Activated CD8-positive, alpha-beta memory T cell treated with anti-CD3 and anti-CD28 coated beads, Interleukin-2, amount 50 U/mL, for 4 hours (primary cell): ENCODE measurements at regions not wholly inside any gene's neighbourhood (a gene's known extent, or its start where the extent isn't known, plus 50 kb on each side); places are given as distances from the start of the nearest gene placed in this dataset.

Experiments
- DNase-seq: peaks from one replicate; pipeline ENCODE4 v3.0.0-alpha.2; 2020

- no peak for DNase-seq
These were observed 423.0 kb upstream of the TPM1 start for GRCh38 chr15:62619526-62619925.

DNA sequence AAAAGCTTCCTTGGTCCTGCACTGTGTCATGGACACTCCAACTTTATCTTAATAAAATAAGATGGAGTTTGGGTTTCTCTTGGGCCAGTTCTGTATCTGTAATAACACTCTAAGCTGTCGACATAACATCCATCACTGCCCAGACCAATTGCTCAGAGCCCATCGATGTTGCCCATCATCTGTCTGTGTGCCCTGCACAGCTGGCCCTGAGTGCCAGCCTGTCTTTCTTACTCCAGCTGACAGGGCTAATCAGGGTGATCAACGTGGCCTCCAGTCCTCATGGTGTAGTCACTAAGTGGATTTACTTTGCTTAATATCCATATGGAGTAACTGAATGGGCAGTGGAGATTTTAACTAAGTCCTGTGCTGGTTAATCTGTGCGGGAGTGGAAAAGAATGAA, 419.8 kb upstream of the TPM1 start:
- DNase-seq: no peak

DNA sequence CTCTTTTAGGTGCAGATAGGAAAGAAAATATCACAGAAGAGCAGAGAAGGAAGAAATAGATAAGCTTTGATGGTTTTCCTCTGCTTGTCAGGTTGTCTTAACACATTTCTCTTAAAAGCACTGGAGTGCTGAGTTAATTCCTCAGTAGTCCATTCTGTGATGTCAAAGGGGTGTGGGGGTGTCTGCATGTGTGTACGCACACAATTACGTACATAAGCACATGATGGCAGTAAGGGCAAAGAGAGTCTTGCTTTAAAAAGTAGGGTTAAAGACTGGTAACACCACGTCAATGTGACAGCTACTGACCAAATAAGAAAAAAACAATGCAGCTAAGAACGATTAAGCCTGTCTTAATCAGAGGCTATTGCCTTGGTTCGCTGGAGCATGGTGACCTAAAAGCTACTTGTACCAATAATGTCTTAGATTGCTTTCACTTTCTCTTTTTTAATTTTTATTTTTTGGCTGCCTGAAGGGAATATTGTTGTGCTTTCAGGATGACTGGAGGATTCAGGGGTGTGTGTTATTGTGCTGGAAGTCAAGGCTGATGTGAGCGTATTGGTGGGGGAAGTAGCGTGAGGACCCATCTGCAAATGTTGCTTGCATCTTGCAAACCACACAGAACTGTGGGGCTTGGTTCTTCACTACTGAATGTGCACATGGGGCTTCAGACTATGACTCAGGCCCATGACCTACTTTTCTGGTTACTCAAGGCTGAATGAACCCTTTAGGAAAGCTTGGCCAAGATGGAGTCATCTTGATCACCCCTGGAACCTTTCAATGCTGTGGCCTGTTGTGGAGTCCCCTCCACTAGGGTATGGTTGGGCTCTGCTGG, 417.8 kb upstream of the TPM1 start:
- DNase-seq: no peak

DNA sequence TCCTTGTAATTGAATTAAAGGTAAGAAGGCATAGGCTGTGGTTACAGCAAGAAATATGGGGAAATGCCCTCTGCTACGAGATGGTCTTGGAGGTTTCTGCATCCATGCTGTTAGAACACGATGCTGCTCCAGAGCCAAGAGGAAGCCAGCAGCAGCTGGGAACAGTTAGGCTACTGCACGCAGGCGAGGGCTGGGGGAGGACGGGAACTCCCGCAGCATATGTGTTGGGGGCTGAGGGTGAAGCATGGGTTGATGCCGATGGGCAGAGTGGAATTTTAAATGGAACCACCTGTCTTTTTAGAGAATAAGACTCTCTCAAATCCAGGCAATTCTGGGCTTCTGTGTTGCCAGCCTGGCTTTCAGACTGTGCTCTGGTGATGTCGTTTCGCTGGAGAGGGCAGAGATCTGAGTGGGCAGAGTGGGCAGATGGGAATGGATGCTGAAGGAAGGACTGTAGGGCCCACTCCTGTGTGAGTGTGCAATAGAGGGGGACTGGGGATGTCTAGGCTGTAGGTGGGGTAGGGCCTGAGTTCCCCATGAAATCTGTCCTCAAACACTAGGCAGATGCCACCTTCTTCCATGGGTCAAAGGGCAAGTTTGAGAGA, 417.0 kb upstream of the TPM1 start:
- DNase-seq: no peak

- no peak for DNase-seq
These were observed 415.6 kb upstream of the TPM1 start for GRCh38 chr15:62626903-62627302.

DNA sequence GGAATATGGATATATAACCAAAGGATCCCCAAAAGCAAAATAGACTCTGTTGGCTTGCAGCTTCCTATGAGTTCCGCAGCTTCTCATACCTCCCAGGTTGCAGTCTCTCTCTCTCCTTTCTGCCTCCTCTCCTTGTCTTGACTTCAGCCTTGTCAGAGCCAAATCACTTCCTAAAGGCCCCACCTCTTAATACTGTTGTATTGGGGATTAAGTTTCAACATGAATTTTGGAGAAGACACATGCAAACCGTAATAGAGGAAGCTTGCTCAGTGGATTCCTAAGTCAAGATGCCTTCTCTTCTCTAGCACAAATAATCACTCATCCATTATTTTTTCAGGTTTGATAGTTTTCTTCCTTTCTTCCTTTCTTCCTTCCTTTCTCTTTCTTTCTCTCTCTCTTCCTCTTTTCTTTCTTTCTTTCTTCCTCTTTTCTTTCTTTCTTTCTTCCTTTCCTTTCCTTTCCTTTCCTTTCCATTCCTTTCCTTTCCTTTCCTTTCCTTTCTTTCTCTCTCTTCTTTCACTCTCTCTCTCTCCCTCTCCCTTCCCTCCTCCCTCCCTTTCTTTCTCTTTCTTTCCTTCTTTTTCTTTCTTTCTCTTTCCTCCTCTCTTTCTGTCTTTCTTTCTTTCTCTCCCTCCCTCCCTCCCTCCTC, 411.3 kb upstream of the TPM1 start:
- no peak for DNase-seq

- no peak for DNase-seq
These were observed 405.5 kb upstream of the TPM1 start for GRCh38 chr15:62636823-62637573.

DNA sequence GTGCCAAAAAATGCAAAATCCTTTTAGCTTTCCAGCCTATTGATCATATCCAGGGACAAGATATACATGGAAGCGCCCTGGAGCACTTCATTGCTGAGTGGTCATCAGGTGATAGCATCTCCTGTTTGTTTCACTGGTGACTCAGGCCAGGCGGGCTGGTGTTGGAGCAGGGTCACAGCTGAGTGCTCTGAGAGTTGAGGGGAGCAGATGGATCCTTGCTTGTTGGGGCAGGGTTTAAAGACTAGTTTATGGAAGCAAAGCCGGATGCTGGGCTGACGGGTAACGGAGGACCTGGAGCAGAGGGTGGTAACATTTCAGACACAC, 405.0 kb upstream of the TPM1 start:
- no peak for DNase-seq

DNA sequence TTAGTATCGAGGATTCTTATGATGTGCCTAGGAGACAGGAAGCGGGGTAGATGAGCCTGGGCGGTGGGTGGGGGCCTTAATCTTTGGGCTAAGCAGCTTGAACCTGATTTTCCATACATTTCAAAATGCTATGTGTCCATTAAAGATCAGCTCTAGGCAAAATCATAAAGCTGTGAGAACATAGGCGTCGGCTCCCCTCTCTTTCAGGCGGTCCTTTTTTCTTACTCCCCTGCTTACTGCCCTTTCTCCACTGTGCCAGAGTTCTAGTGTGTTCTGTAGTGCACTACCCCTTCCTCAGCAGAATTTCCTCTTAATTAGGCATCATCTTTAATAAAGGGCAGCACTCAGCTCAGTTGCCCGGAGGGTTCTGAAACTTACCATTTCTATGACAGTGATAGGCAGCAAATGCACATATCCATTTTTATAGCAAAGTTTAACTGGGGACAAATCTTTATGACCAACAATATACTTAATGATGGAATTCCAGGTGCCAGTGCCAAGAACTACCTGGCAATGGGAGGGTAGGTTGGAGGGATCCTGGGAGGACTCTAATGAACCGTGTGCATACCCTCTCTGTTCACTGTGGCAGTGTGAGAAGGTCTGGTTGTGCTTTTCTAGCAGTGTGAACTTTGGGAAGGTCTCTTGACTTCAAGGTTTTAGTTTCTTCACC, 404.5 kb upstream of the TPM1 start:
- DNase-seq: no peak

- DNase-seq: no peak
These were observed 403.1 kb upstream of the TPM1 start for GRCh38 chr15:62639432-62639831.

GRCh38 chr15:62639906-62640605, 402.5 kb upstream of the TPM1 start:
- DNase-seq: no peak

DNA sequence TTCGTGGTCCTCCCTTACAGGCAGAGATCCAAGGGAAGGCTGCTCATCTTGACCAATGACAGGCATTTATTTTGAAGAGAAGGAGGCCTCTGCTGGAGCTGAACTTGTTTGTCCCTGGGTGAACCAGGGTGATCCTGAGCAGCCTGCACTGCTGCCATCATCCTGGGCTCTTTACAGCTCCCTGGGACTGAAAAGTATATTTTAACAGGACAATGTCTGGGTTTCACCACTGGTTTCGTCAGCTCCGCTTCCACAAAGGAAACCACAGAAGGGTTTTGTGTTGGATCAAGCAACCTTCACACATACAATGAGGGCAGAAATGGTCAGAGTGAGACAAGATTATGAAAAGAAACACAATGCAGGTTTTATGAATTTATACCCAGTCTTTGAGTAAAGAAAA, 400.7 kb upstream of the TPM1 start:
- no peak for DNase-seq

DNA sequence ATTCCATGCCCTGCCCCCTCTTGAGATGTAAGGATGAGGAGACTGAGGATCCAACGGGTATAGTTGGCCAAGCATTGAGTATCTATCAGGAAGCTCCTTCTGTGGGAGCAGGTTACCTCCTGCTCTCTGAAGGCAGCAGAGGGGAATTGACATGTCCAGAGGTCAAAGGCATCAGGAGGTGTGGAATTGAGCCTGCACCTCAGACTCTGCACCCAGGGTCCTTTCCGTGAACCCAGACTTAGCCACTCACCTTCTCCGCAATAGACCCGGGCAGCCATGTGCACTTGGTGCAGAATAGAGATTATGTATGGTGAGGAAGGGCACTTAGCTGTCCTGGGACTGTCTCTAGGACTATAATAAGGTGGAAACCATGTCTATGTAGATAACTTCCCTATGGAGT, 399.0 kb upstream of the TPM1 start:
- no peak for DNase-seq

GRCh38 chr15:62644216-62644888, 398.2 kb upstream of the TPM1 start:
- DNase-seq: no peak

GRCh38 chr15:62644889-62645742, 397.4 kb upstream of the TPM1 start:
- no peak for DNase-seq

- DNase-seq: no peak
These were observed 395.2 kb upstream of the TPM1 start for GRCh38 chr15:62647202-62647842.

DNA sequence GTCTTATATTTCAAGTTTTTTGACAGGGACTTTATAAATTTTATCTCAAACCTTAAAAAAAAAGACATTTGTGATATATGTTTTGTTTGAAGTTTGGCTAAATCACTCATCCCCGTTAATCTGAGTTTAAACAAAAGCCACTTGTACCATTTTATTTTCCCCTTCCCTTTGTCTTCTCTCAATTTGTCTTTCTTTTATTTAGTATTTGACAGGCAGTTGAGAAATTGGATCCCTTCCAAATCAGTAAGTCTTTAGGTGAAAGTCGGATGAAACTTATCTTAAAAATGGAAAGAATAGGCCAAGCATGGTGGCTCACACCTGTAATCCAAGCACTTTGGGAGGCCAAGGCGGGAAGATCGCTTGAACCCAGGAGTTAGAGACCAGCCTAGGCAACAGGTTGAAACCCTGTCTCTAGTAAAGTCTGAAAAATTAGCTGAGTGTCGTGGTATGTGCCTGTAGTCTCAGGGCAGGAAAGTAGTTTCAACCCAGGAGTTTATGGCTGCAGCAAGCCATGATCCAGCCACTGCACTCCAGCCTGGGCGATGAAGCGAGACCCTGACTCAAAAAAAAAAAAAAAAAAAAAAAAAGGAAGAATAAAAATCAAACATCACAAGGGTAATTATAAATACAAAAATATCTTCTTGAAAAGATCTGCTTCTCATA, 394.6 kb upstream of the TPM1 start:
- no peak for DNase-seq

DNA sequence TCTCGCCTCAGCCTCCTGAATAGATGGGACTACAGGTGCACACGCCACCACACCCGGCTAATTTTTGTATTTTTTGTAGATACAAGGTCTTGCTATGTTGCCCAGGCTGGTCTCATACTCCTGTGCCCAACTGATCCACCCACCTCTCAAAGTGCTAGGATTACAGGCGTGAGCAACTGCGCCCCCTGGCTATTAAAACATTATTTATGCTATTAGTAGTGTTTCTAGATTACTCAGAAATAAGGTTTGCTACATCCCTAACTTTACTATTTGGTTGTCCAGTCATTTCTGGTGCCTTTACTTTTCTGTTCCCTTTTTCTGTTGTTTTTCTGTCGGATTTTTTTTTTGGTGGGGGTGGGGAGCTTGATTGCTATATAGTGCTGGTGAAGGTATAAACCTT, 393.6 kb upstream of the TPM1 start:
- DNase-seq: no peak

- no peak for DNase-seq
These were observed 392.6 kb upstream of the TPM1 start for GRCh38 chr15:62649793-62650420.
